K562 (cell line): ENCODE measurements at regions not wholly inside any gene's neighbourhood (a gene's known extent, or its start where the extent isn't known, plus 50 kb on each side); places are given as distances from the start of the nearest gene placed in this dataset.
A peak's percentile ranks its signal among the peaks of the same experiment; 100 is the strongest.

Experiments
- ATAC-seq: fragments of 200-7000 bp; cut with Tn5 transposase; 3 replicates; pipeline ENCODE4 v1.9.1; 2020; ENCODE audit warnings: moderate library complexity
- BruUV-seq: library from RNA; stranded (reverse); fragments of 400-500 nt; replicated peaks from 2 replicates; lab custom pipeline; 2021; lab: Mats Ljungman, UMichigan
- CTCF ChIA-PET: fragments of 300-600 bp; formaldehyde crosslinking; extraction: SDS; loops from one replicate; lab custom pipeline; 2021; ENCODE audit warnings: low intra/inter-chr PET ratio; lab: Yijun Ruan, JAX
- POLR2A ChIA-PET: fragments of 300-600, 350-650 bp; sonication (Branson Sonifier 250); formaldehyde crosslinking; extraction: SDS; loops from one replicate; lab custom pipeline; 2021; ENCODE audit warnings: antibody characterized with exemption, inconsistent platforms; lab: Yijun Ruan, JAX
- DNase-seq, 4 experiments: peaks; one replicate each; pipeline versions ENCODE4 v3.0.0 to v3.0.0-alpha.2; 2011 to 2018; ENCODE audit warnings: low spot score in 3 of 4, mixed read lengths in 3 of 4; ENCODE audit errors: extremely low read depth in 1 of 4
- FAIRE-seq: peaks from 2 replicates; lab custom pipeline; 2011; peaks lifted over from hg19 to GRCh38; lab: Jason Lieb, UNC
- H2AFZ ChIP-seq: 2 replicates; pipeline ENCODE4 v1.6.0; 2011; ENCODE audit warnings: low read depth, low read length, control low read depth, inconsistent platforms
- H3K27ac ChIP-seq: fragments of 200-600 bp; 3 replicates; pipeline ENCODE4 v1.8.0; 2011; ENCODE audit warnings: low read depth, mild to moderate bottlenecking, control low read depth, inconsistent platforms, low read length, moderate library complexity, mixed read lengths; ENCODE audit errors: extremely low read depth
- H3K27me3 ChIP-seq, 2 experiments: fragments of 300-600 bp in 1 of 2; 2 replicates in 1 of 2; 3 replicates in 1 of 2; pipeline versions ENCODE4 v1.6.0 to v1.8.0; 2011; ENCODE audit warnings: inconsistent platforms in 2 of 2, low read length in 2 of 2, mild to moderate bottlenecking in 1 of 2, mixed read lengths in 1 of 2, moderate library complexity in 1 of 2; ENCODE audit not compliant: control insufficient read depth in 2 of 2, insufficient read depth in 2 of 2
- H3K36me3 ChIP-seq: fragments of 300-600 bp; 3 replicates; pipeline ENCODE4 v1.8.0; 2011; ENCODE audit warnings: mild to moderate bottlenecking, low read length, inconsistent platforms; ENCODE audit not compliant: control insufficient read depth, insufficient read depth
- H3K4me1 ChIP-seq, 2 experiments: fragments of 200-600 bp in 1 of 2; replicated peaks in 1 of 2; 2 replicates in 1 of 2; 3 replicates in 1 of 2; pipeline versions ENCODE4 v1.5.1 to v1.8.0; 2011; ENCODE audit warnings: inconsistent platforms in 2 of 2, low read length in 2 of 2, mild to moderate bottlenecking in 1 of 2, mixed read lengths in 1 of 2, moderate library complexity in 1 of 2; ENCODE audit not compliant: control insufficient read depth in 2 of 2, insufficient read depth in 2 of 2
- H3K4me2 ChIP-seq: 2 replicates; pipeline ENCODE4 v1.6.1; 2011; ENCODE audit warnings: low read length, control low read depth, inconsistent platforms, mixed read lengths; ENCODE audit not compliant: insufficient read depth
- H3K4me3 ChIP-seq: fragments of 200-600 bp; sonication (generic), shearing (Covaris generic); 2 replicates; pipeline ENCODE4 v1.5.1; 2016; ENCODE audit warnings: control low read depth, inconsistent platforms
- H3K79me2 ChIP-seq: fragments of 200-600 bp; 3 replicates; pipeline ENCODE4 v1.8.0; 2011; ENCODE audit warnings: low read length, inconsistent platforms; ENCODE audit not compliant: control insufficient read depth, insufficient read depth
- H3K9ac ChIP-seq, 2 experiments: 2 replicates each; pipeline versions ENCODE4 v1.6.0 to v1.6.1; 2011; ENCODE audit warnings: low read depth in 2 of 2, low read length in 2 of 2, control low read depth in 1 of 2, inconsistent platforms in 1 of 2, mild to moderate bottlenecking in 1 of 2, mixed read lengths in 1 of 2; ENCODE audit not compliant: insufficient read depth in 1 of 2
- H3K9me1 ChIP-seq: one replicate; pipeline ENCODE4 v1.6.0; 2011; ENCODE audit warnings: inconsistent platforms, mild to moderate bottlenecking, low read length, moderate library complexity; ENCODE audit not compliant: control insufficient read depth, insufficient read depth
- H3K9me3 ChIP-seq: replicated peaks from 2 replicates; pipeline ENCODE4 v1.5.1; 2011; ENCODE audit warnings: low read depth, low read length, inconsistent platforms; ENCODE audit not compliant: control insufficient read depth, insufficient read depth
- H4K20me1 ChIP-seq: replicated peaks from 2 replicates; pipeline ENCODE4 v1.6.1; 2011; ENCODE audit warnings: low read length, inconsistent platforms, mixed read lengths; ENCODE audit not compliant: control insufficient read depth, insufficient read depth
- CREB1 ChIP-seq, 2 experiments: sonication (generic) in 1 of 2; formaldehyde crosslinking in 1 of 2; IDR thresholded peaks; 2 replicates each; pipeline versions ENCODE4 v1.6.1 to v1.8.0; 2012 to 2022; ENCODE audit warnings: inconsistent platforms in 1 of 2, mild to moderate bottlenecking in 1 of 2, missing genetic modification reagents in 1 of 2, moderate library complexity in 1 of 2
- JUN ChIP-seq, 2 experiments: sonication (generic) in 1 of 2; formaldehyde crosslinking in 1 of 2; IDR thresholded peaks; 2 replicates each; pipeline versions ENCODE4 v1.6.1 to v1.8.0; 2012 to 2022; ENCODE audit warnings: borderline replicate concordance in 2 of 2, mild to moderate bottlenecking in 2 of 2, improper control_type of control experiment in 1 of 2, low read depth in 1 of 2, low read length in 1 of 2, missing genetic modification reagents in 1 of 2
- SMAD4 ChIP-seq: fragments of 250-450 bp; sonication (Bioruptor Pico); conservative IDR thresholded peaks from 2 replicates; pipeline ENCODE4 v1.8.0; 2021; ENCODE audit warnings: inconsistent platforms, mild to moderate bottlenecking, moderate library complexity
- TEAD4 ChIP-seq, 2 experiments: sonication (generic) in 1 of 2; formaldehyde crosslinking in 1 of 2; IDR thresholded peaks; 2 replicates each; pipeline versions ENCODE4 v1.6.1 to v1.8.0; 2012 to 2022; ENCODE audit warnings: borderline replicate concordance in 1 of 2, inconsistent platforms in 1 of 2, low read length in 1 of 2, mild to moderate bottlenecking in 1 of 2, missing genetic modification reagents in 1 of 2
- ZNF431 ChIP-seq: sonication (generic); formaldehyde crosslinking; IDR thresholded peaks from 2 replicates; pipeline ENCODE4 v1.8.0; 2022; ENCODE audit warnings: mild to moderate bottlenecking, missing genetic modification reagents
- ZNF583 ChIP-seq: fragments of 250-450 bp; sonication (Bioruptor Pico); IDR thresholded peaks from 2 replicates; pipeline ENCODE4 v1.4.0; 2020
- ZZZ3 ChIP-seq: fragments of 450-650 bp; IDR thresholded peaks from 2 replicates; pipeline ENCODE4 v1.6.1; 2016; ENCODE audit warnings: antibody characterized with exemption, mild to moderate bottlenecking, moderate library complexity
- WGBS: fragments of 100-300 bp; shearing (Covaris generic); methylation state at CpG from one replicate; pipeline ENCODE4 v1.1.6; 2016; ENCODE audit warnings: low coverage, mixed read lengths; ENCODE audit not compliant: insufficient coverage; ENCODE audit errors: missing lambda C conversion rate; 5-methylcytosine and 5-hydroxymethylcytosine counted together
- in situ Hi-C: fragments of 300-500 bp; cut with MboI; formaldehyde crosslinking; loops from 4 replicates; pipeline ENCODE4 v1.15.0; 2018; ENCODE audit warnings: inconsistent platforms, mixed read lengths
- intact Hi-C: fragments of 100-400 bp; cut with micrococcal nuclease; formaldehyde crosslinking; loops from 2 replicates; pipeline ENCODE4 v1.14.2; 2022
- TF ChIP-seq, protein P1 (sequence below), 3 experiments: IDR thresholded peaks in 2 of 3; conservative IDR thresholded peaks in 1 of 3; 2 replicates each; pipeline ENCODE4 v1.5.1; 2011 to 2012; ENCODE audit warnings: low read length in 3 of 3, mild to moderate bottlenecking in 3 of 3, control low read depth in 2 of 3, improper control_type of control experiment in 1 of 3, inconsistent platforms in 1 of 3, low read depth in 1 of 3, mixed read lengths in 1 of 3, moderate library complexity in 1 of 3; ENCODE audit not compliant: insufficient read depth in 2 of 3
- TF ChIP-seq, protein P2 (sequence below): fragments of 450-650 bp; IDR thresholded peaks from 2 replicates; pipeline ENCODE4 v1.6.1; 2017; ENCODE audit warnings: antibody characterized with exemption, mild to moderate bottlenecking

DNA sequence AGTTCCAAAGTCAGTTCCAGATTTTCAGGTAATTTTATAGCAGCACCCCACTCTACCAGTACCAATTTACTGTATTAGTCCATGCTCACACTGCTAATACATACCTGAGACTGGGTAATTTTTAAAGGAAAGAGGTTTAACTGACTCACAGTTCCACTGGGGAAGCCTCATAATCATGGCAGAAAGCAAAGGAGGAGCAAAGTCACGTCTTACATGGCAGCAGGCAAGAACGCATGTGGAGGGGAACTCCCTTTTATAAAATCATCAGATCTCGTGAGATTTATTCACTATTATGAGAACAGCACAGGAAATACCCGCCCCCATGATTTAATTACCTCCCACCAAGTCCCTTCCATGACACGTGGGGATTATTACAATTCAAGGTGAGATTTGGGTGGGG, 142.4 kb downstream of the AHR start:
- Histone ChIP-seq H3K4me3 (no peak overlapping the region), H3K27me3 (no peaks in the 10 kb centered on the region), H3K4me1 (no peaks in the 10 kb centered on the region), H3K36me3 (no peaks in the 10 kb centered on the region), H3K27ac (no peak overlapping the region), H3K79me2 (no peaks in the 10 kb centered on the region), H4K20me1 (no peaks in the 10 kb centered on the region), H2AFZ (no peak overlapping the region), H3K9me3 (peaks cover 3% of the 10 kb centered on the region; the same call in 1 of the 2 replicates), H3K4me2 (no peak overlapping the region), H3K9me1 (no peaks in the 10 kb centered on the region), H3K9ac (no peak overlapping the region)
- intact Hi-C loops (no loop called here), in situ Hi-C loops (no loop called here)
- ChIA-PET POLR2A (no interaction called here), CTCF (no interaction called here)
- FAIRE-seq (no peak), DNase-seq (no peak), ATAC-seq (no peak)
- 0% methylated on average over 5 of the region's 5 CpGs for WGBS
- no TSS peak for BruUV-seq
- TF ChIP-seq, protein P1, sequence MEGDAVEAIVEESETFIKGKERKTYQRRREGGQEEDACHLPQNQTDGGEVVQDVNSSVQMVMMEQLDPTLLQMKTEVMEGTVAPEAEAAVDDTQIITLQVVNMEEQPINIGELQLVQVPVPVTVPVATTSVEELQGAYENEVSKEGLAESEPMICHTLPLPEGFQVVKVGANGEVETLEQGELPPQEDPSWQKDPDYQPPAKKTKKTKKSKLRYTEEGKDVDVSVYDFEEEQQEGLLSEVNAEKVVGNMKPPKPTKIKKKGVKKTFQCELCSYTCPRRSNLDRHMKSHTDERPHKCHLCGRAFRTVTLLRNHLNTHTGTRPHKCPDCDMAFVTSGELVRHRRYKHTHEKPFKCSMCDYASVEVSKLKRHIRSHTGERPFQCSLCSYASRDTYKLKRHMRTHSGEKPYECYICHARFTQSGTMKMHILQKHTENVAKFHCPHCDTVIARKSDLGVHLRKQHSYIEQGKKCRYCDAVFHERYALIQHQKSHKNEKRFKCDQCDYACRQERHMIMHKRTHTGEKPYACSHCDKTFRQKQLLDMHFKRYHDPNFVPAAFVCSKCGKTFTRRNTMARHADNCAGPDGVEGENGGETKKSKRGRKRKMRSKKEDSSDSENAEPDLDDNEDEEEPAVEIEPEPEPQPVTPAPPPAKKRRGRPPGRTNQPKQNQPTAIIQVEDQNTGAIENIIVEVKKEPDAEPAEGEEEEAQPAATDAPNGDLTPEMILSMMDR (IDR thresholded peaks at IDR 0.05 in 2 of 3, conservative IDR thresholded peaks at IDR 0.05 in 1 of 3; ENCODE audit: insufficient read depth in 2 of 3, low read depth in 1 of 3, low read length in 3 of 3): no peak
- peak; percentile 82 for TF ChIP-seq ZNF431 (CRISPR knock-in tag)

DNA sequence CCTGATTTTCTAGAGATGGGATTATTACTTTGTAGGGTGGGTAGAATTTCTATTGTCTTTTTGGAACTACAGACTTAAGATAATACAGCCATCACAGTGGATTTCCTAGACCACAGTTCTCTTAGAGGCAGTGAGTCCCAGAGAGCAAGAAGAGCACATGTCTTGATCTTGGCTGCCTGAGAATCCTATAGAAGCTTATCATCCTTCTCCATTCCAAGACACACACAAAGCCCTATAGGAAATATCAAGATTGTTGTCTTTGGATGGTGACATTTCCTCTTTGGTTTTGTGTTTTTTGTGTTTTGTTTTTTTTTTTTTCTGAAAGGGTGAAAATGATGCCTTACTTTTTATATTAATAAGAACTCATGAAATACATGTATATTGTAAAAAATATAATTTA, 143.1 kb downstream of the AHR start:
- H3K4me2 ChIP-seq: no peak overlapping the region
- H3K36me3 ChIP-seq: no peaks in the 10 kb centered on the region
- H3K27ac ChIP-seq: no peak overlapping the region
- no peak overlapping the region for H2AFZ ChIP-seq
- H3K9ac ChIP-seq: no peak overlapping the region
- H3K9me3 ChIP-seq: peaks cover 3% of the 10 kb centered on the region; the same call in 1 of the 2 replicates
- no peaks in the 10 kb centered on the region for H3K4me1 ChIP-seq
- no peaks in the 10 kb centered on the region for H4K20me1 ChIP-seq
- in situ Hi-C loops (no loop called here), intact Hi-C loops (no loop called here)
- no peaks in the 10 kb centered on the region for H3K79me2 ChIP-seq
- H3K9me1 ChIP-seq: no peaks in the 10 kb centered on the region
- ChIA-PET POLR2A (no interaction called here), CTCF (interaction anchor here (0.6 kb wide), 1 partner anchor 91 kb away, joined by 3 read pairs; no protein-coding TSS in a partner anchor)
- no peak for ATAC-seq
- no TSS peak for BruUV-seq
- DNase-seq: no peak
- no peaks in the 10 kb centered on the region for H3K27me3 ChIP-seq
- no peak overlapping the region for H3K4me3 ChIP-seq
- no peak for FAIRE-seq
- no peak for TF ChIP-seq JUN (IDR thresholded peaks at IDR 0.05; ENCODE audit: borderline replicate concordance, low read depth, low read length)
- TF ChIP-seq JUN (CRISPR knock-in tag; IDR thresholded peaks at IDR 0.05; ENCODE audit: borderline replicate concordance): no peak
- no peak for TF ChIP-seq SMAD4 (CRISPR knock-in tag)
- no peak for TF ChIP-seq CREB1 (IDR thresholded peaks at IDR 0.05)
- TF ChIP-seq CREB1 (CRISPR knock-in tag; IDR thresholded peaks at IDR 0.05): no peak
- no peak for TF ChIP-seq ZNF583 (CRISPR knock-in tag)
- TF ChIP-seq, protein P2, sequence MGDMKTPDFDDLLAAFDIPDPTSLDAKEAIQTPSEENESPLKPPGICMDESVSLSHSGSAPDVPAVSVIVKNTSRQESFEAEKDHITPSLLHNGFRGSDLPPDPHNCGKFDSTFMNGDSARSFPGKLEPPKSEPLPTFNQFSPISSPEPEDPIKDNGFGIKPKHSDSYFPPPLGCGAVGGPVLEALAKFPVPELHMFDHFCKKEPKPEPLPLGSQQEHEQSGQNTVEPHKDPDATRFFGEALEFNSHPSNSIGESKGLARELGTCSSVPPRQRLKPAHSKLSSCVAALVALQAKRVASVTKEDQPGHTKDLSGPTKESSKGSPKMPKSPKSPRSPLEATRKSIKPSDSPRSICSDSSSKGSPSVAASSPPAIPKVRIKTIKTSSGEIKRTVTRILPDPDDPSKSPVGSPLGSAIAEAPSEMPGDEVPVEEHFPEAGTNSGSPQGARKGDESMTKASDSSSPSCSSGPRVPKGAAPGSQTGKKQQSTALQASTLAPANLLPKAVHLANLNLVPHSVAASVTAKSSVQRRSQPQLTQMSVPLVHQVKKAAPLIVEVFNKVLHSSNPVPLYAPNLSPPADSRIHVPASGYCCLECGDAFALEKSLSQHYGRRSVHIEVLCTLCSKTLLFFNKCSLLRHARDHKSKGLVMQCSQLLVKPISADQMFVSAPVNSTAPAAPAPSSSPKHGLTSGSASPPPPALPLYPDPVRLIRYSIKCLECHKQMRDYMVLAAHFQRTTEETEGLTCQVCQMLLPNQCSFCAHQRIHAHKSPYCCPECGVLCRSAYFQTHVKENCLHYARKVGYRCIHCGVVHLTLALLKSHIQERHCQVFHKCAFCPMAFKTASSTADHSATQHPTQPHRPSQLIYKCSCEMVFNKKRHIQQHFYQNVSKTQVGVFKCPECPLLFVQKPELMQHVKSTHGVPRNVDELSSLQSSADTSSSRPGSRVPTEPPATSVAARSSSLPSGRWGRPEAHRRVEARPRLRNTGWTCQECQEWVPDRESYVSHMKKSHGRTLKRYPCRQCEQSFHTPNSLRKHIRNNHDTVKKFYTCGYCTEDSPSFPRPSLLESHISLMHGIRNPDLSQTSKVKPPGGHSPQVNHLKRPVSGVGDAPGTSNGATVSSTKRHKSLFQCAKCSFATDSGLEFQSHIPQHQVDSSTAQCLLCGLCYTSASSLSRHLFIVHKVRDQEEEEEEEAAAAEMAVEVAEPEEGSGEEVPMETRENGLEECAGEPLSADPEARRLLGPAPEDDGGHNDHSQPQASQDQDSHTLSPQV: no peak
- TF ChIP-seq TEAD4 (IDR thresholded peaks at IDR 0.05; ENCODE audit: low read length): no peak
- TF ChIP-seq TEAD4 (CRISPR knock-in tag; IDR thresholded peaks at IDR 0.05; ENCODE audit: borderline replicate concordance): no peak
- no peak for TF ChIP-seq ZZZ3
